ENCODE measurements at regions not wholly inside any gene's neighbourhood (a gene's known extent, or its start where the extent isn't known, plus 50 kb on each side); places are given as distances from the start of the nearest gene placed in this dataset.

DNA sequence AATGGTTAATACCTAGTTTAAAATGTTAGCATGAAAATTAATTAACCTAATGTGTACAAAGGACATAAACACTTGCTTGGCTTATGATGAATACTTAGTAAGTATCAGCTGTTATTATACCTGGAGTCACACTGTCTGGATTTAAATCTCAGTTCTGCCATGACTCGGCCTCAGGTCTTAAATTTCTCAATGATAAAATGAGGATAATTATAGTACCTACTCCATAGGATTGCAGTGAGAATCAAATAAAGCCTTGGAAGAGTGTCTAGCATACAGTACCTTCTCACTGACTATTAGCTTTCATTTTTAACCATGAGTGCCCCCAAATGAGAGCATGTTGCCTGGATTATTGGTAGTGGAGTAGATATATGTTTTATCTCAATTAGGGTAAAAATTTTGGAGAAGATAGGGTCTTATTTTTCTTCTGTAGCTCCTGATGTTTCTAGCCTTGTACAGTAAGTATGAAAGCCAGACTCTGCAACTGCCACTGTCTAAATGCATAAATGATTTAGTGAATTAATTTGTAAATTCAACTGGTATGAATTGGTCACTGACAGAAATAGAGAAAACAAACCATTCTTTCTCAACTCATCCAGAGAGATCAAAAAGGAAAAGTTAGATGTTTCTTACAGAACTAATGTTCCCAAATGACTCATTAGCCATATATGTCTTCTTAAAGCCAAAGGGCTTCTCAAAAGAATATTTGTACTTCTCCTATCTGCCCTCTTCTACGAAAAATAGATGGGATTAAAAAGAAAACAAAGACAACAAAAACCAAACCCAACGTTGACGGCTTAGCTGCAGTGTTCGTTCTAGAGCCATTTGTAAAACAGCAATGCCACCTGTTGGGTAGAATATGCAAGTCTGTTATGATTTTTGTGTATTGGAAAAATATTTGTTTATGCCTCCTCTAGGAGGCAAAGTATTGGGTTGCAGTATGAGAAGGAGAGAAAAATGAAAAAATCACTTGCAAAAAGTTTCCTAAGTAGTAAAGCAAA lies 53.8 kb upstream of the MROH9 start:
- Mint-ChIP-seq H3K27me3 (peaks cover 5% of the 10 kb centered on the region), H3K4me3 (no peak overlapping the region), H3K36me3 (ENCODE audit: low read depth) (no peaks in the 10 kb centered on the region), H3K27ac (no peak overlapping the region), H3K9me3 (no peaks in the 10 kb centered on the region), H3K4me1 (no peaks in the 10 kb centered on the region)
- intact Hi-C loops (cut with micrococcal nuclease) = no loop called here
- no peak for DNase-seq

All from activated CD4-positive, alpha-beta T cell treated with anti-CD3 and anti-CD28 coated beads, Interleukin-2, amount 10 ng/mL, durations not matched to agents 24 days and 14 days (primary cell).